ENCODE measurements at regions not wholly inside any gene's neighbourhood (a gene's known extent, or its start where the extent isn't known, plus 50 kb on each side); places are given as distances from the start of the nearest gene placed in this dataset.

DNA sequence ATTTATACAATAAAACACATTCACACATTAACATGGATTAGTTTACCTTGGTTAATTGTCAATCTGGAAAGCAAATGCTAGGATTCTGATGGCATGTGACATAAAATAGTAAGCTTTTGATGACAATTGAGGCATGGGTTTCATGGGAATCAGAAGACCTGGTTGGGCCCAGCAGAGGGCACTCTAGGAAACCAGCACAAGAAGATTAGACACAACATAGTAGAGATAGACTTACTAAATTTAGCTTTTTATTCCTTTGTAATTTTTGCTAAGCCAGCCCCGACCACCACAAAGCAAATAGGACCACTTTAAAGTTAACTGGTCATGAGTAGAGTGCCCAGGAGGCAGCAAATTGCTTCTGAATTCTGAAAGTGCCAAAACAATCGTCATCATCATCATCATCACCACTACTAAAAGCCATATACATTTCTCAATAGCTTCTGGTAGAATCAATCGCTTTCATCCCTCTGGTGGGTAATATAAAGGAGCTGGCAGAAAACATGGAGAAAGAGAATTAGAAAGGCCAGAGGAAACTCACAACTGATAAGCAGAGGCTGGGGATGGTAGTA lies 163.2 kb downstream of the ARRDC3 start:
- H3K4me3 ChIP-seq (ENCODE audit: low read length) = no peak overlapping the region
- peaks cover 0 to 3% (median 0%) of the 10 kb centered on the region in 7 donors for H3K4me1 Mint-ChIP-seq
- intact Hi-C loops (cut with micrococcal nuclease) = loop anchor here (1.0 to 5.0 kb wide), 4 partner anchors 117 to 288 kb away; no protein-coding TSS in a partner anchor
- DNase-seq = peak in 5 of 9 donors; percentile 13 to 31 (median 17)
- H3K36me3 ChIP-seq (ENCODE audit: control insufficient read depth in 2 of 3, insufficient read depth in 3 of 3, low read length in 3 of 3) = no peaks in the 10 kb centered on the region
- ChIA-PET CTCF (interaction anchor here (0.5 to 8.5 kb wide), 9 partner anchors 9 to 200 kb away, joined by 3 to 180 read pairs (median 3); partner anchors contain the start of gene ARRDC3), POLR2A (interaction anchor here (1.5 to 2.7 kb wide), 3 partner anchors 161 to 165 kb away, joined by 5 to 11 read pairs (median 7); partner anchors contain the start of gene ARRDC3)
- H3K4me1 ChIP-seq (ENCODE audit: control insufficient read depth in 2 of 2, insufficient read depth in 2 of 2, low read length in 2 of 2) = no peaks in the 10 kb centered on the region
- H3K9me3 ChIP-seq (ENCODE audit: control insufficient read depth in 2 of 3, low read length in 3 of 3) = no peaks in the 10 kb centered on the region
- H3K9me3 Mint-ChIP-seq = peaks cover 0 to 2% (median 0%) of the 10 kb centered on the region in 11 donors
- peak; percentile 54 for ATAC-seq
- H3K27me3 ChIP-seq (ENCODE audit: control insufficient read depth in 2 of 2, insufficient read depth in 2 of 2, low read length in 2 of 2) = no peaks in the 10 kb centered on the region
- no peak overlapping the region for H3K4me3 Mint-ChIP-seq
- H3K36me3 Mint-ChIP-seq = no peaks in the 10 kb centered on the region
- no peak overlapping the region for H3K27ac ChIP-seq (ENCODE audit: low read depth, low read length)
- H3K27ac Mint-ChIP-seq = peak overlapping the region in 1 of 9 donors; percentile 41
- peaks cover 0 to 5% (median 0%) of the 10 kb centered on the region in 5 donors for H3K27me3 Mint-ChIP-seq

DNA sequence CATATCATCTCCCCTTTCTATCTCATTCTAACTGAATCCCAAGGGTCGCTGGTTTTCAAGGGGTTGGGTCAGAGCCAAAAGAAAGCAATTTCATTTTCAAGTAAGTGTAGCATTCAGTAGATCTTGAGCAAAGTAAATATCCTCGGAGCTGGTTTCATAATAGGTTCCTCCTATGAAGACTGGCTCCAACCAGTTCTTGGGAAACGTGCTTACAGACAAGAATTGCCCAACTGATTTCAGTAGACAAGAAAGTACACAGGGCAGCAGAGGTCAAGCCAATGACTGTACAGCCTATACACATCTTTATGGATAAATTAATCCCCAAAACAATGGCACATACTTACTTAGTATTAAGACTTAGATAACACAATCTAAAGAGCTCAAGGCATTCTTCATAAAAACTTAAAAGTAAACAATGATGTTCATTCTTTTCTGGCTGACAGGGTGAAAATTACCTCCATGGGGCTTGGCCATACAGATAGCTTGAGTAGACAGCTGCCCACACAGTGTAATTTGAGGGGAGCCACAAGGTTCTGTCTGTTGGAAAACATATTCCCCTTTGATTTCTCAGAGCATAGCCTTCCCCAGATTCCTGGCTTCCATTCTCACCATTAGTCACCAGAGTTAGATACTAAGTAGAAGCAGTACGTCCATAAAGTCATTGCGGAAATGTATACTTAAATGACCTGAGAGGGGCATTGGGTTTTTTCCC lies 163.9 kb downstream of the ARRDC3 start:
- Mint-ChIP-seq H3K27me3 (peaks cover 0 to 4% (median 0%) of the 10 kb centered on the region in 5 donors), H3K9me3 (peaks cover 0 to 2% (median 0%) of the 10 kb centered on the region in 11 donors), H3K27ac (no peak overlapping the region), H3K4me1 (peaks cover 0 to 3% (median 0%) of the 10 kb centered on the region in 7 donors), H3K36me3 (no peaks in the 10 kb centered on the region), H3K4me3 (no peak overlapping the region)
- no peaks in the 10 kb centered on the region for H3K36me3 ChIP-seq (ENCODE audit: control insufficient read depth in 2 of 3, insufficient read depth in 3 of 3, low read length in 3 of 3)
- H3K4me1 ChIP-seq (ENCODE audit: control insufficient read depth in 2 of 2, insufficient read depth in 2 of 2, low read length in 2 of 2) = no peaks in the 10 kb centered on the region
- intact Hi-C loops (cut with micrococcal nuclease) = loop anchor here (2.0 to 5.0 kb wide), 3 partner anchors 116 to 287 kb away; no protein-coding TSS in a partner anchor
- H3K27me3 ChIP-seq (ENCODE audit: control insufficient read depth in 2 of 2, insufficient read depth in 2 of 2, low read length in 2 of 2) = no peaks in the 10 kb centered on the region
- H3K27ac ChIP-seq (ENCODE audit: low read depth, low read length) = no peak overlapping the region
- CTCF ChIA-PET = interaction anchor here (0.5 to 8.5 kb wide), 7 partner anchors 62 to 766 kb away, joined by 3 to 180 read pairs (median 3); partner anchors contain the start of gene ARRDC3
- H3K9me3 ChIP-seq (ENCODE audit: control insufficient read depth in 2 of 3, low read length in 3 of 3) = no peaks in the 10 kb centered on the region
- ATAC-seq (peak; percentile 84), DNase-seq (no peak)
- POLR2A ChIA-PET = interaction anchor here (0.7 to 2.7 kb wide), 6 partner anchors 162 to 171 kb away, joined by 3 to 11 read pairs (median 4); partner anchors contain the start of gene ARRDC3
- H3K4me3 ChIP-seq (ENCODE audit: low read length) = no peak overlapping the region

- Histone ChIP-seq H3K4me1 (ENCODE audit: control insufficient read depth in 2 of 2, insufficient read depth in 2 of 2, low read length in 2 of 2) (no peaks in the 10 kb centered on the region), H3K4me3 (ENCODE audit: low read length) (no peak overlapping the region), H3K9me3 (ENCODE audit: control insufficient read depth in 2 of 3, low read length in 3 of 3) (no peaks in the 10 kb centered on the region), H3K36me3 (ENCODE audit: control insufficient read depth in 2 of 3, insufficient read depth in 3 of 3, low read length in 3 of 3) (no peaks in the 10 kb centered on the region), H3K27me3 (ENCODE audit: control insufficient read depth in 2 of 2, insufficient read depth in 2 of 2, low read length in 2 of 2) (no peaks in the 10 kb centered on the region), H3K27ac (ENCODE audit: low read depth, low read length) (no peak overlapping the region)
- intact Hi-C loops (cut with micrococcal nuclease) = loop anchor here (2.0 to 5.0 kb wide), 3 partner anchors 115 to 286 kb away; no protein-coding TSS in a partner anchor
- CTCF ChIA-PET = interaction anchor here (8.5 kb wide), 1 partner anchor 168 kb away, joined by 180 read pairs; the partner anchor contains the start of gene ARRDC3
- peaks cover 0 to 10% (median 0%) of the 10 kb centered on the region in 5 donors for H3K27me3 Mint-ChIP-seq
- POLR2A ChIA-PET = interaction anchor here (1.2 kb wide), 1 partner anchor 170 kb away, joined by 3 read pairs; no protein-coding TSS in a partner anchor
- ATAC-seq = no peak
- DNase-seq = no peak
- no peak overlapping the region for H3K4me3 Mint-ChIP-seq
- H3K27ac Mint-ChIP-seq = no peak overlapping the region
- no peaks in the 10 kb centered on the region for H3K36me3 Mint-ChIP-seq
- peaks cover 0 to 3% (median 0%) of the 10 kb centered on the region in 7 donors for H3K4me1 Mint-ChIP-seq
- peaks cover 0 to 2% (median 0%) of the 10 kb centered on the region in 11 donors for H3K9me3 Mint-ChIP-seq
Observed at GRCh38 chr5:91217859-91218258, 165.3 kb downstream of the ARRDC3 start.

GRCh38 chr5:91214571-91214970 lies 168.5 kb downstream of the ARRDC3 start:
- DNase-seq (no peak), ATAC-seq (no peak)
- H3K4me3 ChIP-seq (ENCODE audit: low read length) = no peak overlapping the region
- no peaks in the 10 kb centered on the region for H3K4me1 ChIP-seq (ENCODE audit: control insufficient read depth in 2 of 2, insufficient read depth in 2 of 2, low read length in 2 of 2)
- Mint-ChIP-seq H3K27me3 (peaks cover 0 to 13% (median 0%) of the 10 kb centered on the region in 5 donors), H3K9me3 (peaks cover 0 to 2% (median 0%) of the 10 kb centered on the region in 11 donors), H3K36me3 (no peaks in the 10 kb centered on the region), H3K4me1 (no peaks in the 10 kb centered on the region), H3K4me3 (no peak overlapping the region), H3K27ac (no peak overlapping the region)
- intact Hi-C loops (cut with micrococcal nuclease) = no loop called here
- no peaks in the 10 kb centered on the region for H3K36me3 ChIP-seq (ENCODE audit: control insufficient read depth in 2 of 3, insufficient read depth in 3 of 3, low read length in 3 of 3)
- no peaks in the 10 kb centered on the region for H3K9me3 ChIP-seq (ENCODE audit: control insufficient read depth in 2 of 3, low read length in 3 of 3)
- CTCF ChIA-PET = interaction anchor here (1.0 to 1.4 kb wide), 2 partner anchors 12 to 179 kb away, joined by 3 read pairs; no protein-coding TSS in a partner anchor
- POLR2A ChIA-PET = interaction anchor here (0.9 to 2.2 kb wide), 2 partner anchors 166 to 170 kb away, joined by 3 to 12 read pairs; partner anchors contain the start of gene ARRDC3
- H3K27me3 ChIP-seq (ENCODE audit: control insufficient read depth in 2 of 2, insufficient read depth in 2 of 2, low read length in 2 of 2) = no peaks in the 10 kb centered on the region
- no peak overlapping the region for H3K27ac ChIP-seq (ENCODE audit: low read depth, low read length)
